ENCODE measurements at regions not wholly inside any gene's neighbourhood (a gene's known extent, or its start where the extent isn't known, plus 50 kb on each side); places are given as distances from the start of the nearest gene placed in this dataset.

- no peak for TF ChIP-seq CHD7 (IDR thresholded peaks at IDR 0.05; ENCODE audit: insufficient replicate concordance, low read length)
- no peak for TF ChIP-seq POU5F1 (IDR thresholded peaks at IDR 0.05; ENCODE audit: low read depth, low read length)
- TF ChIP-seq PHF8 (conservative IDR thresholded peaks at IDR 0.05; ENCODE audit: low read depth, low read length), result no peak
- TF ChIP-seq ASH2L (IDR thresholded peaks at IDR 0.05; ENCODE audit: low read length), result no peak
- TF ChIP-seq CHD1 (IDR thresholded peaks at IDR 0.05; ENCODE audit: low read depth, low read length), result no peak
These were observed 311.4 kb downstream of the TMEM167A start (continued) for GRCh38 chr5:82765765-82766164.

Data from H1 (cell line).